ENCODE measurements at regions not wholly inside any gene's neighbourhood (a gene's known extent, or its start where the extent isn't known, plus 50 kb on each side); places are given as distances from the start of the nearest gene placed in this dataset.

GRCh38 chr2:187878112-187878511, 323.9 kb upstream of the TFPI start:
- H3K27ac ChIP-seq = no peak overlapping the region
- no peaks in the 10 kb centered on the region for H3K4me1 ChIP-seq
- intact Hi-C loops (cut with DNase I; ENCODE audit: low total_unique reads) = no loop called here
- no peaks in the 10 kb centered on the region for H3K9me3 ChIP-seq
- H3K4me3 ChIP-seq = no peak overlapping the region
- TF ChIP-seq EP300 (IDR thresholded peaks at IDR 0.05) (no peak), CTCF (IDR thresholded peaks at IDR 0.05) (no peak), POLR2A (IDR thresholded peaks at IDR 0.05) (no peak), POLR2AphosphoS5 (IDR thresholded peaks at IDR 0.05) (no peak)
- DNase-seq = no peak
- WGBS, 5 donors = 75 to 89% (median 81%) methylated on average over 1 of the region's 1 CpG
- H3K36me3 ChIP-seq = no peaks in the 10 kb centered on the region
- H3K27me3 ChIP-seq = no peaks in the 10 kb centered on the region

DNA sequence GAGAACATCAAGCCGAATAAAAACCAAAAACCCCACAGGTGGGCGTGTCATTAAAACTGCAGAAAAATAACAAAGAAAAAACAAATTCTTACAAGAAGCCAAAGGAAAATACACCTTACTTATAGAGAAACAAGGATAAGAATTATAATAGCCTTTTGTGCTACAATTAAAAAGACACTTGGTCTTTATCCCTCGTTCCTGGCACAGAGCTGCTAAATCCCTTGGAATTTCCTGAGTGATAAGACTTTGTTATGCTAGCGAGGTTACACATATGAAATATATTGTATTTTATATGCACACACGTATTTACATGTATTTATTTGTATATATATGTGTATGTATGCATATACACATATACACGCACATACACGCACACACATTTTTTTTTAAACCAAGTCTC, 325.3 kb upstream of the TFPI start:
- no peak overlapping the region for H3K27ac ChIP-seq
- WGBS, 5 donors = 71 to 77% (median 75%) methylated on average over 7 of the region's 7 CpGs
- DNase-seq = no peak
- TF ChIP-seq POLR2A (IDR thresholded peaks at IDR 0.05) = no peak
- no peak for TF ChIP-seq POLR2AphosphoS5 (IDR thresholded peaks at IDR 0.05)
- TF ChIP-seq EP300 (IDR thresholded peaks at IDR 0.05) = no peak
- no peak for TF ChIP-seq CTCF (IDR thresholded peaks at IDR 0.05)
- no peak overlapping the region for H3K4me3 ChIP-seq
- no peaks in the 10 kb centered on the region for H3K9me3 ChIP-seq
- no peaks in the 10 kb centered on the region for H3K4me1 ChIP-seq
- intact Hi-C loops (cut with DNase I; ENCODE audit: low total_unique reads) = no loop called here
- H3K36me3 ChIP-seq = no peaks in the 10 kb centered on the region
- H3K27me3 ChIP-seq = no peaks in the 10 kb centered on the region

DNA sequence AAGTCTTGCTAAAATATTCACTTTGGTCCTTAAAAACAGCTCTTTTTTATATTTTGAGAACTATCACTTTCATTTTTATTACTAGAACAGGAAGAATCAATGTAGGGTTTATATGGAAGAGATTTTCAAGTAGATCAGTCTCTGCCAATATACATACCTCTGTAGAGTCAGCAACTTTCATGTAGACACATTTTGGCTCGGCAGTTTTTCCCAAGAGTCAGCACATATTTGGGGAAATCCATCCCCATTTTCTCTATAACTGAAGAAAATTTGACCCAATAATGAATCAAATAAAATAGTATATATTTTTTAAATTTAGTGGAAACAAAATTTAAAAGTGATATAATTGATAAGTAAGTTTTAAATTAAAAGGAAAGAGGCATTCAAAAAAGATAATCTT, 329.8 kb upstream of the TFPI start:
- no peak overlapping the region for H3K27ac ChIP-seq
- H3K27me3 ChIP-seq = no peaks in the 10 kb centered on the region
- H3K4me3 ChIP-seq = no peak overlapping the region
- intact Hi-C loops (cut with DNase I; ENCODE audit: low total_unique reads) = no loop called here
- no peaks in the 10 kb centered on the region for H3K4me1 ChIP-seq
- TF ChIP-seq CTCF (IDR thresholded peaks at IDR 0.05) (no peak), POLR2AphosphoS5 (IDR thresholded peaks at IDR 0.05) (no peak), POLR2A (IDR thresholded peaks at IDR 0.05) (no peak), EP300 (IDR thresholded peaks at IDR 0.05) (no peak)
- DNase-seq = no peak
- H3K36me3 ChIP-seq = no peaks in the 10 kb centered on the region
- H3K9me3 ChIP-seq = no peaks in the 10 kb centered on the region
- 74 to 93% (median 87%) methylated on average over 1 of the region's 1 CpG for WGBS, 5 donors

- H3K27ac ChIP-seq = no peak overlapping the region
- no peaks in the 10 kb centered on the region for H3K9me3 ChIP-seq
- no peak overlapping the region for H3K4me3 ChIP-seq
- no peak for DNase-seq
- H3K36me3 ChIP-seq = no peaks in the 10 kb centered on the region
- intact Hi-C loops (cut with DNase I; ENCODE audit: low total_unique reads) = no loop called here
- no peaks in the 10 kb centered on the region for H3K4me1 ChIP-seq
- 23 to 54% (median 31%) methylated on average over 2 of the region's 2 CpGs for WGBS, 5 donors
- TF ChIP-seq POLR2A (IDR thresholded peaks at IDR 0.05) = no peak
- TF ChIP-seq EP300 (IDR thresholded peaks at IDR 0.05) = no peak
- no peak for TF ChIP-seq POLR2AphosphoS5 (IDR thresholded peaks at IDR 0.05)
- no peaks in the 10 kb centered on the region for H3K27me3 ChIP-seq
Measured at GRCh38 chr2:187890690-187891089, 336.5 kb upstream of the TFPI start.

- no peak for DNase-seq
- Histone ChIP-seq H3K27ac (no peak overlapping the region), H3K4me1 (no peaks in the 10 kb centered on the region), H3K27me3 (no peaks in the 10 kb centered on the region), H3K4me3 (no peak overlapping the region), H3K36me3 (no peaks in the 10 kb centered on the region), H3K9me3 (no peaks in the 10 kb centered on the region)
- TF ChIP-seq POLR2AphosphoS5 (IDR thresholded peaks at IDR 0.05) = no peak
- intact Hi-C loops (cut with DNase I; ENCODE audit: low total_unique reads) = no loop called here
Measured at GRCh38 chr2:187900021-187900420, 345.8 kb upstream of the TFPI start.

Data from stomach (tissue), 8 donors.